DND-41 (cell line): ENCODE measurements at regions not wholly inside any gene's neighbourhood (a gene's known extent, or its start where the extent isn't known, plus 50 kb on each side); places are given as distances from the start of the nearest gene placed in this dataset.
"Not testable (repeated sequence)": the region's sequence is repeated elsewhere in the genome, so short reads cannot be mapped to it uniquely, and the experiment has no call there.

Experiments
- EZH2 ChIP-seq: IDR thresholded peaks from 3 replicates; pipeline ENCODE4 v1.6.1; 2012; ENCODE audit warnings: borderline replicate concordance, low read depth, mild to moderate bottlenecking, moderate library complexity, low read length, inconsistent platforms; ENCODE audit not compliant: severe bottlenecking
- TF ChIP-seq, protein P1 (sequence below): IDR thresholded peaks from 2 replicates; pipeline ENCODE4 v1.5.1; 2012; ENCODE audit warnings: borderline replicate concordance, low read length, moderate library complexity, mild to moderate bottlenecking; ENCODE audit not compliant: poor library complexity, severe bottlenecking; ENCODE audit errors: extremely low read depth

- TF ChIP-seq EZH2 = not testable (repeated sequence)
- TF ChIP-seq, protein P1, sequence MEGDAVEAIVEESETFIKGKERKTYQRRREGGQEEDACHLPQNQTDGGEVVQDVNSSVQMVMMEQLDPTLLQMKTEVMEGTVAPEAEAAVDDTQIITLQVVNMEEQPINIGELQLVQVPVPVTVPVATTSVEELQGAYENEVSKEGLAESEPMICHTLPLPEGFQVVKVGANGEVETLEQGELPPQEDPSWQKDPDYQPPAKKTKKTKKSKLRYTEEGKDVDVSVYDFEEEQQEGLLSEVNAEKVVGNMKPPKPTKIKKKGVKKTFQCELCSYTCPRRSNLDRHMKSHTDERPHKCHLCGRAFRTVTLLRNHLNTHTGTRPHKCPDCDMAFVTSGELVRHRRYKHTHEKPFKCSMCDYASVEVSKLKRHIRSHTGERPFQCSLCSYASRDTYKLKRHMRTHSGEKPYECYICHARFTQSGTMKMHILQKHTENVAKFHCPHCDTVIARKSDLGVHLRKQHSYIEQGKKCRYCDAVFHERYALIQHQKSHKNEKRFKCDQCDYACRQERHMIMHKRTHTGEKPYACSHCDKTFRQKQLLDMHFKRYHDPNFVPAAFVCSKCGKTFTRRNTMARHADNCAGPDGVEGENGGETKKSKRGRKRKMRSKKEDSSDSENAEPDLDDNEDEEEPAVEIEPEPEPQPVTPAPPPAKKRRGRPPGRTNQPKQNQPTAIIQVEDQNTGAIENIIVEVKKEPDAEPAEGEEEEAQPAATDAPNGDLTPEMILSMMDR = not testable (repeated sequence)
Measured at GRCh38 chr5:7297821-7298220, 98.1 kb upstream of the ADCY2 start.
